IMR-90 (cell line): ENCODE measurements at regions not wholly inside any gene's neighbourhood (a gene's known extent, or its start where the extent isn't known, plus 50 kb on each side); places are given as distances from the start of the nearest gene placed in this dataset.

Experiments
- ATAC-seq: fragments of 200-7000 bp; cut with Tn5 transposase; 2 replicates; pipeline ENCODE4 v1.9.1; 2020; ENCODE audit warnings: low read depth, mild to moderate bottlenecking, moderate library complexity
- BruUV-seq: library from RNA; stranded (reverse); fragments of 400-500 nt; replicated peaks from 2 replicates; lab custom pipeline; 2021; lab: Mats Ljungman, UMichigan
- CTCF ChIA-PET: fragments of 300-600 bp; formaldehyde crosslinking; extraction: SDS; loops from one replicate; lab custom pipeline; 2021; ENCODE audit warnings: antibody characterized with exemption; lab: Yijun Ruan, JAX
- POLR2A ChIA-PET: fragments of 300-600 bp; sonication (Branson Sonifier 250); formaldehyde crosslinking; loops from one replicate; lab custom pipeline; 2022; ENCODE audit warnings: antibody characterized with exemption; ENCODE audit not compliant: unreplicated experiment; lab: Charles Lee
- DNase-seq: peaks from one replicate; pipeline ENCODE4 v3.0.0; 2013
- H2AFZ ChIP-seq: replicated peaks from 2 replicates; pipeline ENCODE3; 2013; ENCODE audit warnings: low read length, mild to moderate bottlenecking; ENCODE audit not compliant: poor library complexity
- H2AK5ac ChIP-seq: 2 replicates; pipeline ENCODE4 v1.6.1; 2013; ENCODE audit warnings: low read depth, low read length, inconsistent platforms
- H2AK9ac ChIP-seq: replicated peaks from 2 replicates; pipeline ENCODE3; 2013; ENCODE audit warnings: mild to moderate bottlenecking, low read depth, low read length, moderate library complexity; ENCODE audit not compliant: poor library complexity
- H2BK120ac ChIP-seq: 2 replicates; pipeline ENCODE4 v1.6.1; 2013; ENCODE audit warnings: low read depth, low read length, inconsistent platforms
- H2BK15ac ChIP-seq: 3 replicates; pipeline ENCODE4 v1.6.1; 2013; ENCODE audit warnings: low read depth, low read length, inconsistent platforms
- H2BK20ac ChIP-seq: 2 replicates; pipeline ENCODE4 v1.6.1; 2013; ENCODE audit warnings: low read depth, mild to moderate bottlenecking, inconsistent platforms, low read length, moderate library complexity
- H2BK5ac ChIP-seq: 2 replicates; pipeline ENCODE4 v1.6.1; 2013; ENCODE audit warnings: mild to moderate bottlenecking, low read depth, low read length, inconsistent platforms; ENCODE audit not compliant: poor library complexity, severe bottlenecking
- H3K14ac ChIP-seq: replicated peaks from 2 replicates; pipeline ENCODE4 v1.6.1; 2013; ENCODE audit warnings: low read depth, low read length, inconsistent platforms
- H3K18ac ChIP-seq: 2 replicates; pipeline ENCODE4 v1.6.1; 2013; ENCODE audit warnings: low read depth, low read length, control low read depth
- H3K23ac ChIP-seq: 2 replicates; pipeline ENCODE4 v1.6.1; 2013; ENCODE audit warnings: low read depth, low read length, inconsistent platforms
- H3K27ac ChIP-seq: 2 replicates; pipeline ENCODE4 v1.5.1; 2013; ENCODE audit warnings: mild to moderate bottlenecking, control low read depth, low read length; ENCODE audit not compliant: insufficient read depth
- H3K27me3 ChIP-seq: 2 replicates; pipeline ENCODE4 v1.6.1; 2013; ENCODE audit warnings: low read length; ENCODE audit not compliant: control insufficient read depth, insufficient read depth
- H3K36me3 ChIP-seq: 2 replicates; pipeline ENCODE4 v1.6.1; 2013; ENCODE audit warnings: low read length, mixed read lengths; ENCODE audit not compliant: control insufficient read depth, insufficient read depth
- H3K4ac ChIP-seq: 2 replicates; pipeline ENCODE4 v1.6.1; 2013; ENCODE audit warnings: low read depth, low read length, inconsistent platforms
- H3K4me1 ChIP-seq: 2 replicates; pipeline ENCODE4 v1.6.1; 2013; ENCODE audit warnings: low read length, mixed read lengths; ENCODE audit not compliant: control insufficient read depth, insufficient read depth
- H3K4me2 ChIP-seq: 2 replicates; pipeline ENCODE4 v1.6.1; 2013; ENCODE audit warnings: low read depth, mild to moderate bottlenecking, control low read depth, low read length, moderate library complexity
- H3K4me3 ChIP-seq: 2 replicates; pipeline ENCODE4 v1.5.1; 2013; ENCODE audit warnings: low read depth, mild to moderate bottlenecking, control low read depth, low read length, moderate library complexity; ENCODE audit not compliant: insufficient read depth
- H3K56ac ChIP-seq: 2 replicates; pipeline ENCODE4 v1.6.1; 2013; ENCODE audit warnings: low read length, inconsistent platforms; ENCODE audit not compliant: insufficient read depth; ENCODE audit errors: extremely low read depth
- H3K79me1 ChIP-seq, 2 experiments: 2 replicates each; pipeline ENCODE4 v1.6.1; 2013; ENCODE audit warnings: low read length in 2 of 2, inconsistent platforms in 1 of 2, low read depth in 1 of 2
- H3K9ac ChIP-seq: 2 replicates; pipeline ENCODE4 v1.6.1; 2013; ENCODE audit warnings: low read depth, low read length, control low read depth
- H3K9me1 ChIP-seq: 2 replicates; pipeline ENCODE4 v1.6.1; 2013; ENCODE audit warnings: low read length, inconsistent platforms; ENCODE audit not compliant: insufficient read depth
- H3K9me3 ChIP-seq: 2 replicates; pipeline ENCODE4 v1.6.1; 2013; ENCODE audit warnings: low read length; ENCODE audit not compliant: control insufficient read depth, insufficient read depth
- H4K20me1 ChIP-seq: 2 replicates; pipeline ENCODE4 v1.6.1; 2013; ENCODE audit warnings: low read length, inconsistent platforms; ENCODE audit not compliant: insufficient read depth
- H4K5ac ChIP-seq: 2 replicates; pipeline ENCODE4 v1.6.1; 2013; ENCODE audit warnings: mild to moderate bottlenecking, low read depth, low read length, control low read depth
- H4K8ac ChIP-seq, 2 experiments: 2 replicates each; pipeline ENCODE4 v1.6.1; 2013; ENCODE audit warnings: low read depth in 2 of 2, low read length in 2 of 2, control low read depth in 1 of 2, inconsistent platforms in 1 of 2
- H4K91ac ChIP-seq: 2 replicates; pipeline ENCODE4 v1.6.1; 2013; ENCODE audit warnings: low read depth, low read length, inconsistent platforms; ENCODE audit not compliant: insufficient read depth
- CHD1 ChIP-seq: IDR thresholded peaks from 2 replicates; pipeline ENCODE4 v1.6.1; 2012; ENCODE audit warnings: low read depth, low read length, improper control_type of control experiment
- CTCF ChIP-seq: conservative IDR thresholded peaks from 2 replicates; pipeline ENCODE4 v1.5.1; 2012; ENCODE audit warnings: mild to moderate bottlenecking, low read depth, low read length, improper control_type of control experiment
- FOS ChIP-seq: fragments of 150-350 bp; IDR thresholded peaks from 2 replicates; pipeline ENCODE4 v1.6.1; 2016; ENCODE audit warnings: low read depth, low read length
- MAFK ChIP-seq: IDR thresholded peaks from 2 replicates; pipeline ENCODE4 v1.6.1; 2012; ENCODE audit warnings: low read depth, low read length, improper control_type of control experiment
- POLR2A ChIP-seq: IDR thresholded peaks from 2 replicates; pipeline ENCODE4 v1.6.1; 2012; ENCODE audit warnings: mild to moderate bottlenecking, low read depth, low read length
- RAD21 ChIP-seq: IDR thresholded peaks from 2 replicates; pipeline ENCODE4 v1.6.1; 2012; ENCODE audit warnings: low read length, improper control_type of control experiment
- RCOR1 ChIP-seq: IDR thresholded peaks from 2 replicates; pipeline ENCODE4 v1.6.1; 2012; ENCODE audit warnings: mild to moderate bottlenecking, low read length, improper control_type of control experiment; ENCODE audit not compliant: insufficient replicate concordance
- SMC3 ChIP-seq: fragments of 150-350 bp; IDR thresholded peaks from 2 replicates; pipeline ENCODE4 v1.6.1; 2016; ENCODE audit warnings: low read depth, mild to moderate bottlenecking, antibody characterized with exemption, low read length, moderate library complexity
- WGBS, 2 experiments: methylation state at CpG; one replicate each; pipeline versions ENCODE4 v1.1.5 to v1.1.7; 2013; ENCODE audit warnings: missing lambda C conversion rate in 2 of 2; ENCODE audit not compliant: insufficient read length in 1 of 2; ENCODE audit errors: extremely low coverage in 2 of 2; 5-methylcytosine and 5-hydroxymethylcytosine counted together
- dilution Hi-C: fragments of 300-500 bp; cut with HindIII; formaldehyde crosslinking; loops from one replicate; pipeline ENCODE4 v1.14.3; 2018; ENCODE audit warnings: low sequenced_read_pairs; ENCODE audit not compliant: unreplicated experiment
- in situ Hi-C: fragments of 300-500 bp; cut with MboI; formaldehyde crosslinking; loops from 3 replicates; pipeline ENCODE4 v1.14.3; 2019; ENCODE audit warnings: low sequenced_read_pairs, inconsistent platforms, mixed read lengths
- intact Hi-C: fragments of 100-400 bp; cut with micrococcal nuclease; formaldehyde crosslinking; loops from 2 replicates; pipeline ENCODE4 v1.10.0; 2022

DNA sequence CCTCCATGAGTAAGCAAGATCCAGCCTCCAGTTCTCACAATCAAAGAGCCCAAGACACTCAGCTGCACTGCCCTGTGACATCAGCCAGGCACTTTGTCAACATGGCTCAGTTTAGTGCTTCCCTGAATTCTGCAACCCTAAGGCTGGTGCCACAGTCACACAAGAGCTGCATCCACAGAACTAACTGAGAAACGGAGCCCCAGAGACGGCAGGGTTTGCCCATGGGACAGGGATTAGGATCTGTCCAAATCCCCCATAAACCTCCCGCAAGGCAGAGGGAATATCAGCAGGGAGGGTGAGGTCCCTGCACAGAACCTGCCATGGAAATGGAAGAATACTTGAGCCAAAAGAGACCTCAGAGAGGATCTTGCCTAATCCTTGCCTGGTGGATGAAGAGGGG is 70.4 kb upstream of the UQCRFS1 start:
- H2BK15ac ChIP-seq = no peak overlapping the region
- no peaks in the 10 kb centered on the region for H3K9me1 ChIP-seq
- H2BK20ac ChIP-seq = no peak overlapping the region
- dilution Hi-C loops (no loop called here), in situ Hi-C loops (no loop called here), intact Hi-C loops (no loop called here)
- H2AFZ ChIP-seq = no peak overlapping the region
- no peak overlapping the region for H3K27ac ChIP-seq
- no TSS peak for BruUV-seq
- no peak overlapping the region for H4K5ac ChIP-seq
- H3K9ac ChIP-seq = no peak overlapping the region
- ChIA-PET POLR2A (no interaction called here), CTCF (no interaction called here)
- H3K27me3 ChIP-seq = no peaks in the 10 kb centered on the region
- H3K4me1 ChIP-seq = no peaks in the 10 kb centered on the region
- ATAC-seq (no peak), DNase-seq (no peak)
- no CpG with 5 or more reads among the region's 3 CpGs for WGBS, 2 experiments
- H3K79me1 ChIP-seq = no peaks in the 10 kb centered on the region
- no peak overlapping the region for H3K56ac ChIP-seq
- no peak overlapping the region for H2AK9ac ChIP-seq
- H2BK5ac ChIP-seq = no peak overlapping the region
- no peak overlapping the region for H3K23ac ChIP-seq
- TF ChIP-seq CHD1 (no peak), MAFK (no peak), SMC3 (no peak), CTCF (no peak), FOS (no peak), POLR2A (no peak), RAD21 (no peak), RCOR1 (no peak)
- H4K20me1 ChIP-seq = no peaks in the 10 kb centered on the region
- no peak overlapping the region for H3K4ac ChIP-seq
- H4K8ac ChIP-seq = no peak overlapping the region
- no peak overlapping the region for H2AK5ac ChIP-seq
- no peak overlapping the region for H4K91ac ChIP-seq
- no peak overlapping the region for H3K14ac ChIP-seq
- H3K4me3 ChIP-seq = no peak overlapping the region
- no peaks in the 10 kb centered on the region for H3K9me3 ChIP-seq
- H2BK120ac ChIP-seq = no peak overlapping the region
- H3K36me3 ChIP-seq = no peaks in the 10 kb centered on the region
- H3K18ac ChIP-seq = no peak overlapping the region
- H3K4me2 ChIP-seq = no peak overlapping the region
